ENCODE measurements at regions not wholly inside any gene's neighbourhood (a gene's known extent, or its start where the extent isn't known, plus 50 kb on each side); places are given as distances from the start of the nearest gene placed in this dataset.

DNA sequence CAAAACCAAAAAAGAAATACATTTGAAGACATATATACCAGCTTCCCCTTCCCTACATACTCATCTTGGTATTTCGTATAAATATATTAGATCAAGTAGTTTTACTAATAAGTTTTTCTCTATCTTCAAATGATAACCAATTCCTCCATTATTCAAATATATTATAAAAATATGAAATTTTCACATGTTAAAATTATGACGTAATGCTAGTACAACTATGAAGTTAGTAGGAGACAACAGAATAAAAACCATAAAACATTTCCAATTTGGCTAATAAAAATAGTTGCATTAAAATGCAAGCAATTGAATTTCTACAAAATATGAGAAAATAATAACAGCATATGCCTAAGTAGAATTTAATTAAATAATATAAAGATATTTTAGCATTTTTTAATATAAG lies 501.8 kb upstream of the SLITRK5 start:
- H4K20me1 ChIP-seq (replicated peaks; ENCODE audit: control insufficient read depth, extremely low read depth, insufficient read depth, low read length): no peaks in the 10 kb centered on the region
- ChIA-PET CTCF (no interaction called here), POLR2A (no interaction called here)
- no peaks in the 10 kb centered on the region for H3K79me2 ChIP-seq (ENCODE audit: control insufficient read depth, insufficient read depth, low read length)
- no peak for FAIRE-seq
- H3K9me1 ChIP-seq (replicated peaks; ENCODE audit: control insufficient read depth, extremely low read depth, insufficient read depth, low read length): no peaks in the 10 kb centered on the region
- BruUV-seq (replicated peaks): no TSS peak
- H3K4me2 ChIP-seq (ENCODE audit: insufficient read depth, low read length): no peak overlapping the region
- DNase-seq (ENCODE audit: low read depth, low spot score): no peak
- TF ChIP-seq, protein P1, sequence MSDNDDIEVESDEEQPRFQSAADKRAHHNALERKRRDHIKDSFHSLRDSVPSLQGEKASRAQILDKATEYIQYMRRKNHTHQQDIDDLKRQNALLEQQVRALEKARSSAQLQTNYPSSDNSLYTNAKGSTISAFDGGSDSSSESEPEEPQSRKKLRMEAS (IDR thresholded peaks at IDR 0.05; ENCODE audit: insufficient read depth, insufficient read length): no peak
- TF ChIP-seq POLR2AphosphoS5 (IDR thresholded peaks at IDR 0.05; ENCODE audit: insufficient read depth, low read depth, low read length) (no peak), POLR2A (IDR thresholded peaks at IDR 0.05; ENCODE audit: low read depth, low read length) (no peak), MYC (IDR thresholded peaks at IDR 0.05; ENCODE audit: low read depth, low read length) (no peak), EZH2 (IDR thresholded peaks at IDR 0.05; ENCODE audit: borderline replicate concordance, low read depth, low read length, severe bottlenecking) (no peak), JUN (IDR thresholded peaks at IDR 0.05; ENCODE audit: borderline replicate concordance, insufficient read depth, insufficient read length, low read depth) (no peak), GATA2 (IDR thresholded peaks at IDR 0.05; ENCODE audit: insufficient read depth, insufficient read length, low read depth, low read length) (no peak), FOS (IDR thresholded peaks at IDR 0.05; ENCODE audit: borderline replicate concordance, insufficient read depth, low read length) (no peak)
- TF ChIP-seq, protein P2, sequence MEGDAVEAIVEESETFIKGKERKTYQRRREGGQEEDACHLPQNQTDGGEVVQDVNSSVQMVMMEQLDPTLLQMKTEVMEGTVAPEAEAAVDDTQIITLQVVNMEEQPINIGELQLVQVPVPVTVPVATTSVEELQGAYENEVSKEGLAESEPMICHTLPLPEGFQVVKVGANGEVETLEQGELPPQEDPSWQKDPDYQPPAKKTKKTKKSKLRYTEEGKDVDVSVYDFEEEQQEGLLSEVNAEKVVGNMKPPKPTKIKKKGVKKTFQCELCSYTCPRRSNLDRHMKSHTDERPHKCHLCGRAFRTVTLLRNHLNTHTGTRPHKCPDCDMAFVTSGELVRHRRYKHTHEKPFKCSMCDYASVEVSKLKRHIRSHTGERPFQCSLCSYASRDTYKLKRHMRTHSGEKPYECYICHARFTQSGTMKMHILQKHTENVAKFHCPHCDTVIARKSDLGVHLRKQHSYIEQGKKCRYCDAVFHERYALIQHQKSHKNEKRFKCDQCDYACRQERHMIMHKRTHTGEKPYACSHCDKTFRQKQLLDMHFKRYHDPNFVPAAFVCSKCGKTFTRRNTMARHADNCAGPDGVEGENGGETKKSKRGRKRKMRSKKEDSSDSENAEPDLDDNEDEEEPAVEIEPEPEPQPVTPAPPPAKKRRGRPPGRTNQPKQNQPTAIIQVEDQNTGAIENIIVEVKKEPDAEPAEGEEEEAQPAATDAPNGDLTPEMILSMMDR (IDR thresholded peaks at IDR 0.05; ENCODE audit: extremely low read depth in 1 of 2, insufficient read depth in 1 of 2, low read depth in 1 of 2, low read length in 2 of 2): no peak
- H3K9ac ChIP-seq (replicated peaks; ENCODE audit: extremely low read depth, insufficient read depth, low read length): no peak overlapping the region
- intact Hi-C loops (cut with micrococcal nuclease) (no loop called here), dilution Hi-C loops (cut with MboI; ENCODE audit: extremely low pct_ligation_motif_present, low sequenced_read_pairs) (no loop called here)
- no peak overlapping the region for H3K27ac ChIP-seq (ENCODE audit: insufficient read depth, low read depth, low read length)
- no peaks in the 10 kb centered on the region for H3K27me3 ChIP-seq (ENCODE audit: control insufficient read depth in 2 of 2, insufficient read depth in 2 of 2, low read length in 2 of 2)
- no peaks in the 10 kb centered on the region for H3K4me1 ChIP-seq (ENCODE audit: control insufficient read depth, extremely low read depth, insufficient read depth, low read length)
- H2AFZ ChIP-seq (ENCODE audit: low read depth, low read length): no peak overlapping the region
- H3K9me3 ChIP-seq (replicated peaks; ENCODE audit: control insufficient read depth, insufficient read depth, low read length): no peaks in the 10 kb centered on the region
- no peak overlapping the region for H3K4me3 ChIP-seq (replicated peaks in 1 of 3; ENCODE audit: insufficient read depth in 1 of 3, low read depth in 1 of 3, low read length in 3 of 3)
- no peaks in the 10 kb centered on the region for H3K36me3 ChIP-seq (ENCODE audit: control insufficient read depth in 2 of 2, extremely low read depth in 1 of 2, insufficient read depth in 2 of 2, low read length in 2 of 2)
